HepG2 (cell line): ENCODE measurements at regions not wholly inside any gene's neighbourhood (a gene's known extent, or its start where the extent isn't known, plus 50 kb on each side); places are given as distances from the start of the nearest gene placed in this dataset.

Source experiments
- ATAC-seq: fragments of 200-7000 bp; cut with Tn5 transposase; 3 replicates; pipeline ENCODE4 v1.9.1; 2020; ENCODE audit warnings: mild to moderate bottlenecking, moderate library complexity
- BruUV-seq: library from RNA; stranded (reverse); fragments of 400-500 nt; replicated peaks from 2 replicates; lab custom pipeline; 2021; lab: Mats Ljungman, UMichigan
- CTCF ChIA-PET: fragments of 300-600 bp; formaldehyde crosslinking; extraction: SDS; loops from one replicate; lab custom pipeline; 2021; ENCODE audit warnings: low total read pairs, inconsistent platforms, low intra/inter-chr PET ratio; lab: Yijun Ruan, JAX
- POLR2A ChIA-PET: fragments of 350-600 bp; sonication (Branson Sonifier 250); formaldehyde crosslinking; loops from one replicate; lab custom pipeline; 2020; ENCODE audit warnings: antibody characterized with exemption, inconsistent platforms; lab: Yijun Ruan, JAX
- DNase-seq: peaks from one replicate; pipeline ENCODE4 v3.0.0-alpha.2; 2015; ENCODE audit warnings: low spot score
- FAIRE-seq: peaks from 3 replicates; lab custom pipeline; 2011; peaks lifted over from hg19 to GRCh38; lab: Jason Lieb, UNC
- H2AFZ ChIP-seq: one replicate; pipeline ENCODE4 v1.6.1; 2011; ENCODE audit warnings: low read length, inconsistent platforms
- H3K27ac ChIP-seq: fragments of 300-600 bp; 3 replicates; pipeline ENCODE4 v1.8.0; 2011; ENCODE audit warnings: mixed run types, mild to moderate bottlenecking, mixed read lengths, low read length, inconsistent platforms; ENCODE audit not compliant: insufficient read depth; ENCODE audit errors: extremely low read length
- H3K27me3 ChIP-seq, 2 experiments: fragments of 200-600 bp in 1 of 2; 2 replicates in 1 of 2; 3 replicates in 1 of 2; pipeline versions ENCODE4 v1.6.0 to v1.8.0; 2011; ENCODE audit warnings: low read length in 2 of 2, mild to moderate bottlenecking in 2 of 2, moderate library complexity in 2 of 2, inconsistent platforms in 1 of 2; ENCODE audit not compliant: insufficient read depth in 2 of 2, control insufficient read depth in 1 of 2
- H3K36me3 ChIP-seq, 2 experiments: fragments of 200-600 bp in 1 of 2; replicated peaks in 1 of 2; 2 replicates in 1 of 2; 3 replicates in 1 of 2; pipeline versions ENCODE4 v1.5.1 to v1.8.0; 2011; ENCODE audit warnings: low read length in 2 of 2, inconsistent platforms in 1 of 2; ENCODE audit not compliant: insufficient read depth in 2 of 2, control insufficient read depth in 1 of 2
- H3K4me1 ChIP-seq: 2 replicates; pipeline ENCODE4 v1.5.1; 2012; ENCODE audit warnings: low read length, inconsistent platforms; ENCODE audit not compliant: insufficient read depth
- H3K4me2 ChIP-seq: 2 replicates; pipeline ENCODE4 v1.6.0; 2011; ENCODE audit warnings: low read depth, low read length, inconsistent platforms
- H3K4me3 ChIP-seq, 3 experiments: fragments of 200-600 bp in 1 of 3; sonication (generic), shearing (Covaris generic) in 1 of 3; replicated peaks in 1 of 3; 2 replicates each; pipeline ENCODE4 v1.5.1; 2011 to 2016; ENCODE audit warnings: low read length in 3 of 3, inconsistent platforms in 2 of 3, low read depth in 2 of 3, mild to moderate bottlenecking in 2 of 3, control low read depth in 1 of 3, mixed read lengths in 1 of 3; ENCODE audit not compliant: insufficient read depth in 1 of 3
- H3K79me2 ChIP-seq: one replicate; pipeline ENCODE4 v1.6.1; 2011; ENCODE audit warnings: low read length, inconsistent platforms; ENCODE audit not compliant: insufficient read depth
- H3K9ac ChIP-seq: 2 replicates; pipeline ENCODE4 v1.6.0; 2011; ENCODE audit warnings: mild to moderate bottlenecking, low read depth, low read length, inconsistent platforms; ENCODE audit not compliant: insufficient read depth
- H3K9me3 ChIP-seq: 2 replicates; pipeline ENCODE4 v1.5.1; 2012; ENCODE audit warnings: mild to moderate bottlenecking, low read length
- H4K20me1 ChIP-seq: 2 replicates; pipeline ENCODE4 v1.6.0; 2011; ENCODE audit warnings: inconsistent platforms, mild to moderate bottlenecking, low read length, moderate library complexity; ENCODE audit not compliant: insufficient read depth
- CENPX ChIP-seq: sonication (generic); formaldehyde crosslinking; IDR thresholded peaks from 2 replicates; pipeline ENCODE4 v1.9.0; 2021; ENCODE audit warnings: mild to moderate bottlenecking, missing genetic modification reagents, moderate library complexity
- MATR3 ChIP-seq: sonication (generic); formaldehyde crosslinking; IDR thresholded peaks from 2 replicates; pipeline ENCODE4 v1.4.0; 2020; ENCODE audit warnings: missing genetic modification reagents
- MZF1 ChIP-seq: sonication (generic); formaldehyde crosslinking; IDR thresholded peaks from 2 replicates; pipeline ENCODE4 v1.8.1; 2023; ENCODE audit warnings: mild to moderate bottlenecking, missing genetic modification reagents, borderline replicate concordance
- TFAP4 ChIP-seq: sonication (generic); IDR thresholded peaks from 2 replicates; pipeline ENCODE4 v1.6.1; 2016; ENCODE audit warnings: low read depth, borderline replicate concordance
- ZNF331 ChIP-seq: sonication (generic); formaldehyde crosslinking; IDR thresholded peaks from 2 replicates; pipeline ENCODE4 v1.4.0; 2020; ENCODE audit warnings: missing genetic modification reagents
- ZNF709 ChIP-seq: sonication (generic); formaldehyde crosslinking; IDR thresholded peaks from 2 replicates; pipeline ENCODE4 v1.5.0; 2020; ENCODE audit warnings: mild to moderate bottlenecking, missing genetic modification reagents
- WGBS: methylation state at CpG from one replicate; pipeline ENCODE4 v1.1.6; 2017; ENCODE audit warnings: low lambda C conversion rate; 5-methylcytosine and 5-hydroxymethylcytosine counted together
- in situ Hi-C: cut with HindIII; loops from 2 replicates; pipeline ENCODE4 v1.10.0; 2017; ENCODE audit warnings: low pct_unique_long_range_greater_than_20kb; ENCODE audit not compliant: extremely low pct_ligation_motif_present
- intact Hi-C: fragments of 100-400 bp; cut with micrococcal nuclease; formaldehyde crosslinking; loops from one replicate; pipeline ENCODE4 v1.10.0; 2022; ENCODE audit not compliant: unreplicated experiment
- TF ChIP-seq, protein P1 (sequence below): sonication (generic); formaldehyde crosslinking; IDR thresholded peaks from 2 replicates; pipeline ENCODE4 v1.5.0; 2020; ENCODE audit warnings: mild to moderate bottlenecking, missing genetic modification reagents
- TF ChIP-seq, protein P2 (sequence below): sonication (generic); formaldehyde crosslinking; IDR thresholded peaks from 2 replicates; pipeline ENCODE4 v1.4.0; 2020; ENCODE audit warnings: missing genetic modification reagents
- TF ChIP-seq, protein P3 (sequence below): sonication (generic); formaldehyde crosslinking; IDR thresholded peaks from 2 replicates; pipeline ENCODE4 v1.5.0; 2020; ENCODE audit warnings: missing genetic modification reagents
- TF ChIP-seq, protein P4 (sequence below): IDR thresholded peaks from 2 replicates; pipeline ENCODE4 v1.6.1; 2012; ENCODE audit warnings: inconsistent platforms

DNA sequence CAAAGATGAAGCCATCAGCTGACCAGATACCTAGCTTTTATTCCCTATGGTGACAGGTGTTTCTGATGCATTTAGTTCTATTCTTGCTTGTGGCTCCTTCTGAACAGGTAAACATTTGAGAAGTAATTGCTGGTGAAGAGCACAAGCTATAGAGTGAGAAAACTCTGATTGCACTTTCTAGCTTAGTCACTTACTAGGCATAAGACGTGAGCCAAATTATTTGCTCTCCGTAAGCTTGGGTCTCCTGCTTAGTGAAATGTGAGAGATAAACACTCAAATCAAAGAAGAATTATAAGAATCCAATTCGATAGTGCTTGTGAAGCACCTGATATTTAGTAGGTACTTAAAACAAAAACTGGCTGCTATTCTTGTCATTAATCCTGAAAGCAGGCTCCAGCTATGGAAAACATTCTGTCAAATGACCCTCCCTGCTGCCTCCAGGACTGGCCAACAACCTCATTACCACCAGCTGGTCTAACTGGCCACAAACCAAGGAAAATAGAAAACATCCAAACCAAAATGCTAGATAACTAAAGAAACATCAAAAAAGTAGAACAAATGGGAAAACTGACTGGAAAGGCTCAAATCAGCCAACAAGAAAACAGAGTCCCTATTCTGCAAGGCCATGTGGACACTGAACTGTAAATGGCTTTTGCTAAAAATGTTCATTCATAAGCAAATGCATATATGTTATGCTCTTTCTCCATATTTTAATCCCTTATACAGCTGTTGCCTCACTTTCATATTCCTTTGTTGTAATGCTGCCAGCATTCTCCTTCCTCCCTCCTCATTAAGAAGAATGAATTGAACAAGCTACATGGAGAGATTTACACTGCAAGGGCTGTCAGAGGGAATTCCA lies 616.1 kb downstream of the DTWD2 start (continued):
- no peak for TF ChIP-seq MATR3

DNA sequence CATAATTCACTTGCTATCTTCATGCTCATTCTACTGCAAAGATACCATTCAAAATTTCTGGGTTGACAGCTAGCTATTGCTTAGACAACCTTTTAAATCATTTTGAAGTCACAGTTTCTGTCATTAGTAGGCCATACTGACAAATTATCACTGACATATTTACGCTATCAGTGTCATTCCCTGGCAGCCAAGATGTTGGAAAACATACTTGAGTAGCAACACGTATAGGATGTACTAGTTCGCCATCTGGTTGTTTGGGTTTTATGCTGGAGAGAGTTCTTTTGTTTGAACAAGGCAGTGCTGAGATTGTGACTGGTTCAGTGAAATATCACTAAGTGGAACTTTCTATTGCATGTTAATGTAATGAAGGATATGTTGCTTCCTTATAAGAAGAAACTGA lies 621.9 kb downstream of the DTWD2 start:
- Histone ChIP-seq H3K4me3 (no peak overlapping the region), H3K4me2 (no peak overlapping the region), H3K9me3 (no peaks in the 10 kb centered on the region), H3K36me3 (no peaks in the 10 kb centered on the region), H4K20me1 (no peaks in the 10 kb centered on the region), H3K79me2 (no peaks in the 10 kb centered on the region), H3K9ac (no peak overlapping the region), H3K4me1 (no peaks in the 10 kb centered on the region), H3K27ac (no peak overlapping the region), H3K27me3 (no peaks in the 10 kb centered on the region), H2AFZ (no peak overlapping the region)
- ChIA-PET POLR2A (no interaction called here), CTCF (no interaction called here)
- no peak for ATAC-seq
- TF ChIP-seq, protein P1, sequence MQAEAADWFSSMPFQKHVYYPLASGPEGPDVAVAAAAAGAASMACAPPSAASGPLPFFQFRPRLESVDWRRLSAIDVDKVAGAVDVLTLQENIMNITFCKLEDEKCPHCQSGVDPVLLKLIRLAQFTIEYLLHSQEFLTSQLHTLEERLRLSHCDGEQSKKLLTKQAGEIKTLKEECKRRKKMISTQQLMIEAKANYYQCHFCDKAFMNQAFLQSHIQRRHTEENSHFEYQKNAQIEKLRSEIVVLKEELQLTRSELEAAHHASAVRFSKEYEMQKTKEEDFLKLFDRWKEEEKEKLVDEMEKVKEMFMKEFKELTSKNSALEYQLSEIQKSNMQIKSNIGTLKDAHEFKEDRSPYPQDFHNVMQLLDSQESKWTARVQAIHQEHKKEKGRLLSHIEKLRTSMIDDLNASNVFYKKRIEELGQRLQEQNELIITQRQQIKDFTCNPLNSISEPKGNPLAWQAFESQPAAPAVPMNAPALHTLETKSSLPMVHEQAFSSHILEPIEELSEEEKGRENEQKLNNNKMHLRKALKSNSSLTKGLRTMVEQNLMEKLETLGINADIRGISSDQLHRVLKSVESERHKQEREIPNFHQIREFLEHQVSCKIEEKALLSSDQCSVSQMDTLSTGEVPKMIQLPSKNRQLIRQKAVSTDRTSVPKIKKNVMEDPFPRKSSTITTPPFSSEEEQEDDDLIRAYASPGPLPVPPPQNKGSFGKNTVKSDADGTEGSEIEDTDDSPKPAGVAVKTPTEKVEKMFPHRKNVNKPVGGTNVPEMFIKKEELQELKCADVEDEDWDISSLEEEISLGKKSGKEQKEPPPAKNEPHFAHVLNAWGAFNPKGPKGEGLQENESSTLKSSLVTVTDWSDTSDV (CRISPR knock-in tag) = no peak
- TF ChIP-seq, protein P2, sequence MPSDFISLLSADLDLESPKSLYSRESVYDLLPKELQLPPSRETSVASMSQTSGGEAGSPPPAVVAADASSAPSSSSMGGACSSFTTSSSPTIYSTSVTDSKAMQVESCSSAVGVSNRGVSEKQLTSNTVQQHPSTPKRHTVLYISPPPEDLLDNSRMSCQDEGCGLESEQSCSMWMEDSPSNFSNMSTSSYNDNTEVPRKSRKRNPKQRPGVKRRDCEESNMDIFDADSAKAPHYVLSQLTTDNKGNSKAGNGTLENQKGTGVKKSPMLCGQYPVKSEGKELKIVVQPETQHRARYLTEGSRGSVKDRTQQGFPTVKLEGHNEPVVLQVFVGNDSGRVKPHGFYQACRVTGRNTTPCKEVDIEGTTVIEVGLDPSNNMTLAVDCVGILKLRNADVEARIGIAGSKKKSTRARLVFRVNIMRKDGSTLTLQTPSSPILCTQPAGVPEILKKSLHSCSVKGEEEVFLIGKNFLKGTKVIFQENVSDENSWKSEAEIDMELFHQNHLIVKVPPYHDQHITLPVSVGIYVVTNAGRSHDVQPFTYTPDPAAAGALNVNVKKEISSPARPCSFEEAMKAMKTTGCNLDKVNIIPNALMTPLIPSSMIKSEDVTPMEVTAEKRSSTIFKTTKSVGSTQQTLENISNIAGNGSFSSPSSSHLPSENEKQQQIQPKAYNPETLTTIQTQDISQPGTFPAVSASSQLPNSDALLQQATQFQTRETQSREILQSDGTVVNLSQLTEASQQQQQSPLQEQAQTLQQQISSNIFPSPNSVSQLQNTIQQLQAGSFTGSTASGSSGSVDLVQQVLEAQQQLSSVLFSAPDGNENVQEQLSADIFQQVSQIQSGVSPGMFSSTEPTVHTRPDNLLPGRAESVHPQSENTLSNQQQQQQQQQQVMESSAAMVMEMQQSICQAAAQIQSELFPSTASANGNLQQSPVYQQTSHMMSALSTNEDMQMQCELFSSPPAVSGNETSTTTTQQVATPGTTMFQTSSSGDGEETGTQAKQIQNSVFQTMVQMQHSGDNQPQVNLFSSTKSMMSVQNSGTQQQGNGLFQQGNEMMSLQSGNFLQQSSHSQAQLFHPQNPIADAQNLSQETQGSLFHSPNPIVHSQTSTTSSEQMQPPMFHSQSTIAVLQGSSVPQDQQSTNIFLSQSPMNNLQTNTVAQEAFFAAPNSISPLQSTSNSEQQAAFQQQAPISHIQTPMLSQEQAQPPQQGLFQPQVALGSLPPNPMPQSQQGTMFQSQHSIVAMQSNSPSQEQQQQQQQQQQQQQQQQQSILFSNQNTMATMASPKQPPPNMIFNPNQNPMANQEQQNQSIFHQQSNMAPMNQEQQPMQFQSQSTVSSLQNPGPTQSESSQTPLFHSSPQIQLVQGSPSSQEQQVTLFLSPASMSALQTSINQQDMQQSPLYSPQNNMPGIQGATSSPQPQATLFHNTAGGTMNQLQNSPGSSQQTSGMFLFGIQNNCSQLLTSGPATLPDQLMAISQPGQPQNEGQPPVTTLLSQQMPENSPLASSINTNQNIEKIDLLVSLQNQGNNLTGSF = no peak
- TF ChIP-seq ZNF709 = no peak
- TF ChIP-seq CENPX (CRISPR knock-in tag) = no peak
- TF ChIP-seq, protein P3, sequence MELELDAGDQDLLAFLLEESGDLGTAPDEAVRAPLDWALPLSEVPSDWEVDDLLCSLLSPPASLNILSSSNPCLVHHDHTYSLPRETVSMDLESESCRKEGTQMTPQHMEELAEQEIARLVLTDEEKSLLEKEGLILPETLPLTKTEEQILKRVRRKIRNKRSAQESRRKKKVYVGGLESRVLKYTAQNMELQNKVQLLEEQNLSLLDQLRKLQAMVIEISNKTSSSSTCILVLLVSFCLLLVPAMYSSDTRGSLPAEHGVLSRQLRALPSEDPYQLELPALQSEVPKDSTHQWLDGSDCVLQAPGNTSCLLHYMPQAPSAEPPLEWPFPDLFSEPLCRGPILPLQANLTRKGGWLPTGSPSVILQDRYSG (CRISPR knock-in tag) = no peak
- TF ChIP-seq ZNF331 (CRISPR knock-in tag) = no peak
- TF ChIP-seq MZF1 (CRISPR knock-in tag) = no peak
- no peak for TF ChIP-seq TFAP4
- TF ChIP-seq, protein P4, sequence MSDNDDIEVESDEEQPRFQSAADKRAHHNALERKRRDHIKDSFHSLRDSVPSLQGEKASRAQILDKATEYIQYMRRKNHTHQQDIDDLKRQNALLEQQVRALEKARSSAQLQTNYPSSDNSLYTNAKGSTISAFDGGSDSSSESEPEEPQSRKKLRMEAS = no peak
- no TSS peak for BruUV-seq
- no peak for FAIRE-seq
- 27% methylated on average over 3 of the region's 3 CpGs for WGBS
- no peak for DNase-seq
- intact Hi-C loops (no loop called here), in situ Hi-C loops (no loop called here)
